ENCODE measurements at regions not wholly inside any gene's neighbourhood (a gene's known extent, or its start where the extent isn't known, plus 50 kb on each side); places are given as distances from the start of the nearest gene placed in this dataset.
"Not testable (repeated sequence)": the region's sequence is repeated elsewhere in the genome, so short reads cannot be mapped to it uniquely, and the experiment has no call there.

GRCh38 chr4:85200106-85200505 is 233.6 kb upstream of the WDFY3 start:
- H3K9me3 ChIP-seq (ENCODE audit: control insufficient read depth, low read length), result peaks cover 35% of the 10 kb centered on the region
- H3K4me1 ChIP-seq (ENCODE audit: control insufficient read depth, insufficient read depth, low read depth, low read length), result no peaks in the 10 kb centered on the region
- H2AK5ac ChIP-seq (ENCODE audit: low read length, severe bottlenecking), result no peak overlapping the region
- no peaks in the 10 kb centered on the region for H3K27me3 ChIP-seq (ENCODE audit: control insufficient read depth in 1 of 2, insufficient read depth in 1 of 2, low read length in 2 of 2)
- no peaks in the 10 kb centered on the region for H3K79me1 ChIP-seq (replicated peaks; ENCODE audit: low read length, poor library complexity, severe bottlenecking)
- no peak overlapping the region for H2BK120ac ChIP-seq (ENCODE audit: low read depth, low read length)
- H3K4me3 ChIP-seq (ENCODE audit: insufficient read depth in 1 of 2, low read depth in 1 of 2, low read length in 2 of 2), result no peak overlapping the region
- no peak overlapping the region for H2BK15ac ChIP-seq (ENCODE audit: low read depth, poor library complexity, severe bottlenecking)
- DNase-seq, result peak; percentile 15
- H3K27ac ChIP-seq (ENCODE audit: low read length, poor library complexity, severe bottlenecking), result no peak overlapping the region
- H4K8ac ChIP-seq (ENCODE audit: low read length), result no peak overlapping the region
- no peak overlapping the region for H3K4ac ChIP-seq (ENCODE audit: low read depth in 1 of 2, low read length in 2 of 2)
- WGBS, result 43% methylated on average over 1 of the region's 1 CpG
- no peaks in the 10 kb centered on the region for H3K36me3 ChIP-seq (ENCODE audit: control insufficient read depth in 1 of 2, insufficient read depth in 2 of 2, low read depth in 1 of 2, low read length in 2 of 2)
- H3K14ac ChIP-seq (ENCODE audit: low read length in 2 of 2), result no peak overlapping the region
- H3K23ac ChIP-seq (ENCODE audit: low read length in 2 of 2), result no peak overlapping the region
- no peak overlapping the region for H3K4me2 ChIP-seq (ENCODE audit: low read length, poor library complexity, severe bottlenecking)
- no peak overlapping the region for H2BK12ac ChIP-seq (ENCODE audit: low read length in 2 of 2)
- no peak overlapping the region for H4K91ac ChIP-seq (ENCODE audit: low read length)
- H2AFZ ChIP-seq (ENCODE audit: low read depth, low read length), result no peak overlapping the region
- H2BK5ac ChIP-seq (ENCODE audit: low read depth, low read length, poor library complexity, severe bottlenecking), result no peak overlapping the region
- H3K18ac ChIP-seq (ENCODE audit: low read depth in 1 of 2, low read length in 2 of 2), result no peak overlapping the region
- no peak overlapping the region for H3K9ac ChIP-seq (ENCODE audit: low read length)

- Histone ChIP-seq H3K27me3 (ENCODE audit: control insufficient read depth in 1 of 2, insufficient read depth in 1 of 2, low read length in 2 of 2) (no peaks in the 10 kb centered on the region), H2BK5ac (ENCODE audit: low read depth, low read length, poor library complexity, severe bottlenecking) (no peak overlapping the region), H3K9me3 (ENCODE audit: control insufficient read depth, low read length) (peaks cover 36% of the 10 kb centered on the region), H2AK5ac (ENCODE audit: low read length, severe bottlenecking) (no peak overlapping the region), H3K9ac (ENCODE audit: low read length) (no peak overlapping the region), H3K4ac (ENCODE audit: low read depth in 1 of 2, low read length in 2 of 2) (no peak overlapping the region), H3K4me2 (ENCODE audit: low read length, poor library complexity, severe bottlenecking) (no peak overlapping the region), H4K8ac (ENCODE audit: low read length) (no peak overlapping the region), H3K79me1 (replicated peaks; ENCODE audit: low read length, poor library complexity, severe bottlenecking) (no peaks in the 10 kb centered on the region), H4K91ac (ENCODE audit: low read length) (no peak overlapping the region), H2BK12ac (ENCODE audit: low read length in 2 of 2) (no peak overlapping the region), H2BK15ac (ENCODE audit: low read depth, poor library complexity, severe bottlenecking) (no peak overlapping the region), H3K14ac (ENCODE audit: low read length in 2 of 2) (no peak overlapping the region), H3K4me1 (ENCODE audit: control insufficient read depth, insufficient read depth, low read depth, low read length) (no peaks in the 10 kb centered on the region), H3K27ac (ENCODE audit: low read length, poor library complexity, severe bottlenecking) (no peak overlapping the region), H3K18ac (ENCODE audit: low read depth in 1 of 2, low read length in 2 of 2) (no peak overlapping the region), H3K4me3 (ENCODE audit: insufficient read depth in 1 of 2, low read depth in 1 of 2, low read length in 2 of 2) (no peak overlapping the region), H3K36me3 (ENCODE audit: control insufficient read depth in 1 of 2, insufficient read depth in 2 of 2, low read depth in 1 of 2, low read length in 2 of 2) (no peaks in the 10 kb centered on the region), H2AFZ (ENCODE audit: low read depth, low read length) (no peak overlapping the region), H3K23ac (ENCODE audit: low read length in 2 of 2) (no peak overlapping the region), H2BK120ac (ENCODE audit: low read depth, low read length) (no peak overlapping the region)
- DNase-seq, result no peak
- no CpG with 5 or more reads among the region's 1 CpG for WGBS
These were observed 242.7 kb upstream of the WDFY3 start for GRCh38 chr4:85209161-85209560.

- no peaks in the 10 kb centered on the region for H3K36me3 ChIP-seq (ENCODE audit: control insufficient read depth in 1 of 2, insufficient read depth in 2 of 2, low read depth in 1 of 2, low read length in 2 of 2)
- no peak for DNase-seq
- no peaks in the 10 kb centered on the region for H3K27me3 ChIP-seq (ENCODE audit: control insufficient read depth in 1 of 2, insufficient read depth in 1 of 2, low read length in 2 of 2)
- no peak overlapping the region for H3K14ac ChIP-seq (ENCODE audit: low read length in 2 of 2)
- no peak overlapping the region for H3K23ac ChIP-seq (ENCODE audit: low read length in 2 of 2)
- peaks cover 31% of the 10 kb centered on the region for H3K9me3 ChIP-seq (ENCODE audit: control insufficient read depth, low read length)
- no peaks in the 10 kb centered on the region for H3K4me1 ChIP-seq (ENCODE audit: control insufficient read depth, insufficient read depth, low read depth, low read length)
- no peak overlapping the region for H2AK5ac ChIP-seq (ENCODE audit: low read length, severe bottlenecking)
- H2BK5ac ChIP-seq (ENCODE audit: low read depth, low read length, poor library complexity, severe bottlenecking), result no peak overlapping the region
- no peak overlapping the region for H4K91ac ChIP-seq (ENCODE audit: low read length)
- no peak overlapping the region for H2AFZ ChIP-seq (ENCODE audit: low read depth, low read length)
- no peak overlapping the region for H2BK120ac ChIP-seq (ENCODE audit: low read depth, low read length)
- no peak overlapping the region for H3K27ac ChIP-seq (ENCODE audit: low read length, poor library complexity, severe bottlenecking)
- no peak overlapping the region for H4K8ac ChIP-seq (ENCODE audit: low read length)
- no peak overlapping the region for H3K4me2 ChIP-seq (ENCODE audit: low read length, poor library complexity, severe bottlenecking)
- H3K9ac ChIP-seq (ENCODE audit: low read length), result no peak overlapping the region
- no peak overlapping the region for H2BK15ac ChIP-seq (ENCODE audit: low read depth, poor library complexity, severe bottlenecking)
- H3K4me3 ChIP-seq (ENCODE audit: insufficient read depth in 1 of 2, low read depth in 1 of 2, low read length in 2 of 2), result no peak overlapping the region
- H2BK12ac ChIP-seq (ENCODE audit: low read length in 2 of 2), result no peak overlapping the region
- no peaks in the 10 kb centered on the region for H3K79me1 ChIP-seq (replicated peaks; ENCODE audit: low read length, poor library complexity, severe bottlenecking)
- H3K4ac ChIP-seq (ENCODE audit: low read depth in 1 of 2, low read length in 2 of 2), result no peak overlapping the region
- H3K18ac ChIP-seq (ENCODE audit: low read depth in 1 of 2, low read length in 2 of 2), result no peak overlapping the region
- WGBS, result 57% methylated on average over 3 of the region's 3 CpGs
These were observed 243.9 kb upstream of the WDFY3 start for GRCh38 chr4:85210353-85210752.

- not testable (repeated sequence) for H2BK15ac ChIP-seq (ENCODE audit: low read depth, poor library complexity, severe bottlenecking); H3K4me2 ChIP-seq (ENCODE audit: low read length, poor library complexity, severe bottlenecking); DNase-seq; H3K4me3 ChIP-seq (ENCODE audit: insufficient read depth in 1 of 2, low read depth in 1 of 2, low read length in 2 of 2); H3K36me3 ChIP-seq (ENCODE audit: control insufficient read depth in 1 of 2, insufficient read depth in 2 of 2, low read depth in 1 of 2, low read length in 2 of 2); H3K27me3 ChIP-seq (ENCODE audit: control insufficient read depth in 1 of 2, insufficient read depth in 1 of 2, low read length in 2 of 2); H4K91ac ChIP-seq (ENCODE audit: low read length); H2AFZ ChIP-seq (ENCODE audit: low read depth, low read length); H4K8ac ChIP-seq (ENCODE audit: low read length); H3K23ac ChIP-seq (ENCODE audit: low read length in 2 of 2); H2BK12ac ChIP-seq (ENCODE audit: low read length in 2 of 2); H2BK5ac ChIP-seq (ENCODE audit: low read depth, low read length, poor library complexity, severe bottlenecking); H3K27ac ChIP-seq (ENCODE audit: low read length, poor library complexity, severe bottlenecking); H3K18ac ChIP-seq (ENCODE audit: low read depth in 1 of 2, low read length in 2 of 2); H2AK5ac ChIP-seq (ENCODE audit: low read length, severe bottlenecking); H3K4ac ChIP-seq (ENCODE audit: low read depth in 1 of 2, low read length in 2 of 2); H3K4me1 ChIP-seq (ENCODE audit: control insufficient read depth, insufficient read depth, low read depth, low read length); H3K14ac ChIP-seq (ENCODE audit: low read length in 2 of 2); H3K79me1 ChIP-seq (replicated peaks; ENCODE audit: low read length, poor library complexity, severe bottlenecking); H3K9ac ChIP-seq (ENCODE audit: low read length); H2BK120ac ChIP-seq (ENCODE audit: low read depth, low read length)
- peaks cover 53% of the 10 kb centered on the region for H3K9me3 ChIP-seq (ENCODE audit: control insufficient read depth, low read length)
- 91% methylated on average over 7 of the region's 7 CpGs for WGBS
These were observed 250.1 kb upstream of the WDFY3 start for GRCh38 chr4:85216571-85216970.

Data from mesenchymal stem cell (in vitro differentiated cells and primary cell).